ENCODE measurements at regions not wholly inside any gene's neighbourhood (a gene's known extent, or its start where the extent isn't known, plus 50 kb on each side); places are given as distances from the start of the nearest gene placed in this dataset.
"Not testable (repeated sequence)": the region's sequence is repeated elsewhere in the genome, so short reads cannot be mapped to it uniquely, and the experiment has no call there.

GRCh38 chr13:80679423-80679822 is 338.5 kb upstream of the SPRY2 start:
- H3K27me3 ChIP-seq (ENCODE audit: low read depth) = no peaks in the 10 kb centered on the region
- in situ Hi-C loops (cut with MboI; ENCODE audit: low sequenced_read_pairs) = no loop called here
- DNase-seq (ENCODE audit: low spot score in 2 of 2) = no peak
- no peaks in the 10 kb centered on the region for H3K4me1 ChIP-seq
- no peaks in the 10 kb centered on the region for H3K36me3 ChIP-seq (replicated peaks)
- no peak overlapping the region for H3K4me3 ChIP-seq
- no peaks in the 10 kb centered on the region for H3K9me3 ChIP-seq

GRCh38 chr13:80677227-80677626 is 336.3 kb upstream of the SPRY2 start:
- no peaks in the 10 kb centered on the region for H3K4me1 ChIP-seq
- H3K27me3 ChIP-seq (ENCODE audit: low read depth) = no peaks in the 10 kb centered on the region
- in situ Hi-C loops (cut with MboI; ENCODE audit: low sequenced_read_pairs) = no loop called here
- no peak overlapping the region for H3K4me3 ChIP-seq
- DNase-seq (ENCODE audit: low spot score in 2 of 2) = no peak
- H3K36me3 ChIP-seq (replicated peaks) = no peaks in the 10 kb centered on the region
- H3K9me3 ChIP-seq = no peaks in the 10 kb centered on the region

- in situ Hi-C loops (cut with MboI; ENCODE audit: low sequenced_read_pairs); H3K4me3 ChIP-seq; DNase-seq (ENCODE audit: low spot score in 2 of 2); H3K4me1 ChIP-seq; H3K27me3 ChIP-seq (ENCODE audit: low read depth); H3K36me3 ChIP-seq (replicated peaks); H3K9me3 ChIP-seq: not testable (repeated sequence)
Observed at GRCh38 chr13:80675442-80675841, 334.5 kb upstream of the SPRY2 start.

GRCh38 chr13:80671773-80672172 is 330.8 kb upstream of the SPRY2 start:
- H3K4me3 ChIP-seq = no peak overlapping the region
- H3K27me3 ChIP-seq (ENCODE audit: low read depth) = no peaks in the 10 kb centered on the region
- no peaks in the 10 kb centered on the region for H3K9me3 ChIP-seq
- no peaks in the 10 kb centered on the region for H3K36me3 ChIP-seq (replicated peaks)
- DNase-seq (ENCODE audit: low spot score in 2 of 2) = no peak
- in situ Hi-C loops (cut with MboI; ENCODE audit: low sequenced_read_pairs) = no loop called here
- no peaks in the 10 kb centered on the region for H3K4me1 ChIP-seq

- Histone ChIP-seq H3K4me3 (no peak overlapping the region), H3K27me3 (ENCODE audit: low read depth) (no peaks in the 10 kb centered on the region), H3K36me3 (replicated peaks) (no peaks in the 10 kb centered on the region), H3K4me1 (no peaks in the 10 kb centered on the region), H3K9me3 (no peaks in the 10 kb centered on the region)
- no peak for DNase-seq (ENCODE audit: low spot score in 2 of 2)
- in situ Hi-C loops (cut with MboI; ENCODE audit: low sequenced_read_pairs) = no loop called here
Observed at GRCh38 chr13:80669112-80669511, 328.2 kb upstream of the SPRY2 start.

- no peaks in the 10 kb centered on the region for H3K4me1 ChIP-seq
- H3K36me3 ChIP-seq (replicated peaks) = no peaks in the 10 kb centered on the region
- H3K27me3 ChIP-seq (ENCODE audit: low read depth) = no peaks in the 10 kb centered on the region
- in situ Hi-C loops (cut with MboI; ENCODE audit: low sequenced_read_pairs) = no loop called here
- no peaks in the 10 kb centered on the region for H3K9me3 ChIP-seq
- no peak for DNase-seq (ENCODE audit: low spot score in 2 of 2)
- no peak overlapping the region for H3K4me3 ChIP-seq
Observed at GRCh38 chr13:80668452-80668851, 327.5 kb upstream of the SPRY2 start.

- Histone ChIP-seq H3K9me3 (no peaks in the 10 kb centered on the region), H3K36me3 (replicated peaks) (no peaks in the 10 kb centered on the region), H3K4me1 (no peaks in the 10 kb centered on the region), H3K4me3 (no peak overlapping the region), H3K27me3 (ENCODE audit: low read depth) (no peaks in the 10 kb centered on the region)
- in situ Hi-C loops (cut with MboI; ENCODE audit: low sequenced_read_pairs) = no loop called here
- no peak for DNase-seq (ENCODE audit: low spot score in 2 of 2)
Observed at GRCh38 chr13:80666782-80667552, 326.0 kb upstream of the SPRY2 start.

- Histone ChIP-seq H3K4me3 (no peak overlapping the region), H3K27me3 (ENCODE audit: low read depth) (no peaks in the 10 kb centered on the region), H3K36me3 (replicated peaks) (no peaks in the 10 kb centered on the region), H3K9me3 (no peaks in the 10 kb centered on the region), H3K4me1 (no peaks in the 10 kb centered on the region)
- in situ Hi-C loops (cut with MboI; ENCODE audit: low sequenced_read_pairs) = no loop called here
- no peak for DNase-seq (ENCODE audit: low spot score in 2 of 2)
Observed at GRCh38 chr13:80665792-80666333, 324.9 kb upstream of the SPRY2 start.

GRCh38 chr13:80664950-80665349 is 324.0 kb upstream of the SPRY2 start:
- DNase-seq (ENCODE audit: low spot score in 2 of 2) = no peak
- in situ Hi-C loops (cut with MboI; ENCODE audit: low sequenced_read_pairs) = no loop called here
- Histone ChIP-seq H3K9me3 (no peaks in the 10 kb centered on the region), H3K4me1 (no peaks in the 10 kb centered on the region), H3K36me3 (replicated peaks) (no peaks in the 10 kb centered on the region), H3K27me3 (ENCODE audit: low read depth) (no peaks in the 10 kb centered on the region), H3K4me3 (no peak overlapping the region)

- Histone ChIP-seq H3K36me3 (replicated peaks) (no peaks in the 10 kb centered on the region), H3K4me3 (no peak overlapping the region), H3K4me1 (no peaks in the 10 kb centered on the region), H3K9me3 (no peaks in the 10 kb centered on the region), H3K27me3 (ENCODE audit: low read depth) (no peaks in the 10 kb centered on the region)
- no peak for DNase-seq (ENCODE audit: low spot score in 2 of 2)
- in situ Hi-C loops (cut with MboI; ENCODE audit: low sequenced_read_pairs) = no loop called here
Observed at GRCh38 chr13:80663788-80664187, 322.9 kb upstream of the SPRY2 start.

- no peaks in the 10 kb centered on the region for H3K9me3 ChIP-seq
- in situ Hi-C loops (cut with MboI; ENCODE audit: low sequenced_read_pairs) = no loop called here
- no peaks in the 10 kb centered on the region for H3K36me3 ChIP-seq (replicated peaks)
- no peaks in the 10 kb centered on the region for H3K4me1 ChIP-seq
- no peak overlapping the region for H3K4me3 ChIP-seq
- H3K27me3 ChIP-seq (ENCODE audit: low read depth) = no peaks in the 10 kb centered on the region
- DNase-seq (ENCODE audit: low spot score in 2 of 2) = no peak
Observed at GRCh38 chr13:80658705-80659104, 317.8 kb upstream of the SPRY2 start.

- DNase-seq (ENCODE audit: low spot score in 2 of 2) = no peak
- Histone ChIP-seq H3K4me1 (no peaks in the 10 kb centered on the region), H3K36me3 (replicated peaks) (no peaks in the 10 kb centered on the region), H3K27me3 (ENCODE audit: low read depth) (no peaks in the 10 kb centered on the region), H3K9me3 (no peaks in the 10 kb centered on the region), H3K4me3 (no peak overlapping the region)
- in situ Hi-C loops (cut with MboI; ENCODE audit: low sequenced_read_pairs) = no loop called here
Observed at GRCh38 chr13:80656512-80656904, 315.6 kb upstream of the SPRY2 start.

- in situ Hi-C loops (cut with MboI; ENCODE audit: low sequenced_read_pairs) = no loop called here
- no peak for DNase-seq (ENCODE audit: low spot score in 2 of 2)
- no peak overlapping the region for H3K4me3 ChIP-seq
- no peaks in the 10 kb centered on the region for H3K27me3 ChIP-seq (ENCODE audit: low read depth)
- no peaks in the 10 kb centered on the region for H3K36me3 ChIP-seq (replicated peaks)
- H3K9me3 ChIP-seq = no peaks in the 10 kb centered on the region
- H3K4me1 ChIP-seq = no peaks in the 10 kb centered on the region
Observed at GRCh38 chr13:80655778-80656511, 315.0 kb upstream of the SPRY2 start.

- Histone ChIP-seq H3K4me1 (no peaks in the 10 kb centered on the region), H3K9me3 (no peaks in the 10 kb centered on the region), H3K27me3 (ENCODE audit: low read depth) (no peaks in the 10 kb centered on the region), H3K4me3 (no peak overlapping the region), H3K36me3 (replicated peaks) (no peaks in the 10 kb centered on the region)
- no peak for DNase-seq (ENCODE audit: low spot score in 2 of 2)
- in situ Hi-C loops (cut with MboI; ENCODE audit: low sequenced_read_pairs) = no loop called here
Observed at GRCh38 chr13:80654638-80655249, 313.8 kb upstream of the SPRY2 start.

Measured in HAP-1 (cell line).